ENCODE measurements at regions not wholly inside any gene's neighbourhood (a gene's known extent, or its start where the extent isn't known, plus 50 kb on each side); places are given as distances from the start of the nearest gene placed in this dataset.
"Not testable (repeated sequence)": the region's sequence is repeated elsewhere in the genome, so short reads cannot be mapped to it uniquely, and the experiment has no call there.

DNA sequence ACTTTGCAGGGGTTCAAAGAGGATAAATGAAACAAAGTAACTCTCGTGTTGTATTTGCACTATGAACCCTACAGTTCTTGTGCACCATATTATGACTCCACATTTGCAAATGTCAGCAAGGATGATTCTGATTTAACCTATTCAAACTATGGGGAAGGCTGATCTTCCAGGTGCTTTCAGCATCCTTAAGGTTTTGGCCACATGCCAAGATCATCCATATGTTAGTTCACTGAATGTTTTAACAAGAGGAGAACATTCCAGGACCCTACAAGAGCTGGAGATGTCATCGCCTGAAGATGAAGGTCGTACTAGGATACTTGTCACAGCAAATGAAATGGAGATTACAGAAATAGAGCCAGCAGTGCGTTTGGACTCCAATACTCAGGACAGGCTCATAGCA lies 114.2 kb downstream of the DHRS2 start:
- H3K4me3 ChIP-seq (ENCODE audit: low read depth, low read length): no peak overlapping the region
- TF ChIP-seq, protein P1, sequence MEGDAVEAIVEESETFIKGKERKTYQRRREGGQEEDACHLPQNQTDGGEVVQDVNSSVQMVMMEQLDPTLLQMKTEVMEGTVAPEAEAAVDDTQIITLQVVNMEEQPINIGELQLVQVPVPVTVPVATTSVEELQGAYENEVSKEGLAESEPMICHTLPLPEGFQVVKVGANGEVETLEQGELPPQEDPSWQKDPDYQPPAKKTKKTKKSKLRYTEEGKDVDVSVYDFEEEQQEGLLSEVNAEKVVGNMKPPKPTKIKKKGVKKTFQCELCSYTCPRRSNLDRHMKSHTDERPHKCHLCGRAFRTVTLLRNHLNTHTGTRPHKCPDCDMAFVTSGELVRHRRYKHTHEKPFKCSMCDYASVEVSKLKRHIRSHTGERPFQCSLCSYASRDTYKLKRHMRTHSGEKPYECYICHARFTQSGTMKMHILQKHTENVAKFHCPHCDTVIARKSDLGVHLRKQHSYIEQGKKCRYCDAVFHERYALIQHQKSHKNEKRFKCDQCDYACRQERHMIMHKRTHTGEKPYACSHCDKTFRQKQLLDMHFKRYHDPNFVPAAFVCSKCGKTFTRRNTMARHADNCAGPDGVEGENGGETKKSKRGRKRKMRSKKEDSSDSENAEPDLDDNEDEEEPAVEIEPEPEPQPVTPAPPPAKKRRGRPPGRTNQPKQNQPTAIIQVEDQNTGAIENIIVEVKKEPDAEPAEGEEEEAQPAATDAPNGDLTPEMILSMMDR (IDR thresholded peaks at IDR 0.05; ENCODE audit: borderline replicate concordance, insufficient read depth, low read depth, low read length): no peak

DNA sequence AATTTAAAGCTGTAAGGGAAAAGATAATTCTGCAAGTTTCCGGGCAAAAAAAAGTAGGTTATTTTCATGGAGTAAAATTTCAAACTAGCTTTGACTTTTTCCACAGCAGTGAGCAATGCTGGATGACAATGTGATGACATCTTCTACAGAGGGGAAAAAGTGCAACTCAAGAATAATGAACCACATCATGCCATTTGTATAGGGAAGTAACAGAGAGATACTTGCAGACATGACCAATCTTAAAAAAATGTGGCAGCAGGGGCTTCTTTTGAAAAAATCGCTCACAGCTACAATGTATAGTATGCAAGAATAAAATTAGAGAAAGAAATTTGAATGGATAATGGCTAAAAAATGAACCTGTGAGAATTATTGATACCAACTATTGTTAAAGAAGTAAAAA lies 115.5 kb downstream of the DHRS2 start:
- H3K4me3 ChIP-seq (ENCODE audit: low read depth, low read length): no peak overlapping the region
- TF ChIP-seq, protein P1 (IDR thresholded peaks at IDR 0.05; ENCODE audit: borderline replicate concordance, insufficient read depth, low read depth, low read length): no peak

DNA sequence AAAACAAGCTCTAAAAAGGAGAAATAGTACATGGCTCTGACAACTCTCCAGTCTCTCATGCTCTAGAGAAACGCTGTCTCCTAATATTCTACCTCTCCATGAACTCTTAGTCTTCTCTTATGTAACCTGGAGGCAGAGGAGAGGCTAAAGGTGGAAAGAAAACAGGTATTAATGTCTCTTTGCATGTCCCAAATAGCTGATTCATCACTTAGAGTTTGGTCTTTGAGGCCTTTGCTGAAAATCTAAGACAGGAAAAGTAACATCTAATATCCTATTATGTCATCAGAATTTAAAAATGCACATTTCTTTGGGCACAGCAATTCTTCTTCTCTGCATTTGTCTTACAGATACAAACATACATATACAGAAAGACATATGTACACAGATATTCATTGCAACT lies 127.2 kb downstream of the DHRS2 start:
- TF ChIP-seq, protein P1 (IDR thresholded peaks at IDR 0.05; ENCODE audit: borderline replicate concordance, insufficient read depth, low read depth, low read length): no peak
- no peak overlapping the region for H3K4me3 ChIP-seq (ENCODE audit: low read depth, low read length)

DNA sequence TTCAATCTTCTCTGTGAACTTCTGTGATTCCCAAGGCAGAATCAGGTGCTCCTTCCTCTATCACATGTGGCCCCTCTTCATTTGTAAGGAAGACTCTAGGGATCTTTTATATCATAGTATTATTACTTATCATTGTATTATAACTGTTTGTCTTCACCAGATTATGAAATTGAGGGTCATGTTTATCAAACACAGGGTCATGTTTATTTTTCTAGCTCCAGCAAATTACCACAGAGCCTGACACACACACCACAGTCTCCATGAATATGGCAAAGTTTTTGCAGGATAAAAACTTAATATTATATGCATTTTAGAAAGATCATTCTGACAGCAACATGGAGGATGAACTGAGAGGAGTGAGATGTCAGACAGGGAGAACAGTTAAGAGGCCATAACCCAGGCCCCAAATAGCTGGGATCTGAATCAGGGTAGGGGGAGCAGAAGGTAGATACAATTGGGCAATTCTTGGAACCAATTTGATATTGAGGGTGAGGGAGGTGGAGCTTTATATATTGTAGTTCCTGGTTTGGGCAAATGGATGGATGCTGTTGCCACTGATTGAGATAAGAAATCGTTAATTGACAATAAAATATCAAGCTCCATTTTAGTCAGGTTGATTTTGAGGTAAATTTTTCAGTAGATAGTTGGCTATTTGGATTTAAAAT lies 130.7 kb downstream of the DHRS2 start:
- H3K4me3 ChIP-seq (ENCODE audit: low read depth, low read length): no peak overlapping the region
- TF ChIP-seq, protein P1 (IDR thresholded peaks at IDR 0.05; ENCODE audit: borderline replicate concordance, insufficient read depth, low read depth, low read length): no peak

DNA sequence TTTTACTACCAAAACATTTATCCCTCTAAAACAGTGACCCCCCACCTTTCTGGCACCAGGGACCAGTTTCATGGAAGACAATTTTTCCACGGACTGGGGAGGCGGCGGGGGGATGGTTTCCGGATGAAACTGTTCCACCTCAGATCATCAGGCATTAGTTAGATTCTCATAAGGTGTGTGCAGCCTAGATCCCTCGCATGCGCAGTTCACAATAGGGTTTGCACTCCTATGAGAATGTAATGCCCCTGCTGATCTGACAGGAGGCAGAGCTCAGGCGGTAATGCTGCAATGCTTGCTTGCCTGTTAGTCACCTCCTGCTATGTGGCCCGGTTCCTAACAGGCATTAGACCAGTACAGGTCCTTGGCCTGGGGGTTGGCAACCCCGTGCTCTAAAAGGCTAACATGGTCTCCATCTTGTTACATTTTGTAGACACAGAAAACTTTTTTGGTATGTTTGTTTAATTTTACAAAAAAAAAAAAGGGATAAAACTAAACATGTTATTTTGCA lies 133.1 kb downstream of the DHRS2 start:
- H3K4me3 ChIP-seq (ENCODE audit: low read depth, low read length): not testable (repeated sequence)

DNA sequence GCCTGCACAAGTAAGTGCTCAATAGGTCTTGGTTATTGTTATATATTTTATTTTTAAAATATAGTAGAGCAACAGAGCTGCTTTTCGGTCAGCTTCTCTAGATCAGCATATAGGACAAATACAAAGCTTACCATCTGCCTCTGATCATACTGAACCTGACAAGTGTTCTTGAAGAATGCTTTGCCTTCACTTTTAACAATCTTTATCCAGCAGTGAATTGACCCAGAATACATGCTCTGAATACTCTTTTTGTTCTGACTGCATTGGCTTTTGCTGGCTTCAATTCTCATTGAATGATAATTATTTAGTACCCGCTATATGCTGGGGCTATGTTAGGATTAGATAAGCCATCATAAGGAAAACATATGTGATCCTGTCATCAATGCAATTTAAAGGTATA lies 137.8 kb downstream of the DHRS2 start:
- TF ChIP-seq, protein P1 (IDR thresholded peaks at IDR 0.05; ENCODE audit: borderline replicate concordance, insufficient read depth, low read depth, low read length): no peak
- no peak overlapping the region for H3K4me3 ChIP-seq (ENCODE audit: low read depth, low read length)

DNA sequence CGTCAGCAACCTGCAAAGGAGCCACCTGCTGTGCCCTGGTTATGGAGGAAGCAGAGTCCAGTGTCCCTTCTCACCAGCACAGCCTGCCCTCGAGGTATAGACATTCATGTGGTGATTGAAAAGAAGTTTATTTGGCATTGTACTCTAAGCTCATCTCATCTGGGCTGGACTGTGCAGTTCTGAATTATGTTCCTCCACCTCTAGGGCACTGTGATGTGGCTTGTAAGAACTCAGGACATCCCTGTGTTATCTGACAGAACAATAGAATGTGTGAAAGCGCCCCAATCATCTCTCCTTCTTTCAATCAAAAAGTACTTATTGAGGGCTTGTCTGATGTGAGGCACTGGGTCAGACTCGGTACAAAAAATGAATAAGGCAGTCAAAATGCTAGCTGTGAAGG lies 140.1 kb downstream of the DHRS2 start:
- H3K4me3 ChIP-seq (ENCODE audit: low read depth, low read length): no peak overlapping the region
- TF ChIP-seq, protein P1 (IDR thresholded peaks at IDR 0.05; ENCODE audit: borderline replicate concordance, insufficient read depth, low read depth, low read length): no peak

Data from GM12875 (cell line).